Endothelial cell (in vitro differentiated cells): ENCODE measurements at regions not wholly inside any gene's neighbourhood (a gene's known extent, or its start where the extent isn't known, plus 50 kb on each side); places are given as distances from the start of the nearest gene placed in this dataset.

Experiments
- DNase-seq: peaks from one replicate; pipeline ENCODE4 v3.0.0; 2021; ENCODE audit warnings: low spot score
- H3K27ac Mint-ChIP-seq: one replicate; pipeline ENCODE4 v1.8.0; 2021; ENCODE audit warnings: mixed read lengths, inconsistent platforms; ENCODE audit not compliant: unreplicated experiment
- H3K27me3 Mint-ChIP-seq: one replicate; pipeline ENCODE4 v1.8.0; 2021; ENCODE audit warnings: mild to moderate bottlenecking, moderate library complexity, mixed read lengths, inconsistent platforms; ENCODE audit not compliant: unreplicated experiment
- H3K36me3 Mint-ChIP-seq: one replicate; pipeline ENCODE4 v1.8.0; 2021; ENCODE audit warnings: mild to moderate bottlenecking, low read depth, mixed read lengths, inconsistent platforms; ENCODE audit not compliant: unreplicated experiment
- H3K4me1 Mint-ChIP-seq: one replicate; pipeline ENCODE4 v1.8.0; 2021; ENCODE audit warnings: mild to moderate bottlenecking, mixed read lengths, inconsistent platforms; ENCODE audit not compliant: unreplicated experiment
- H3K4me3 Mint-ChIP-seq: one replicate; pipeline ENCODE4 v1.8.0; 2021; ENCODE audit warnings: mild to moderate bottlenecking, mixed read lengths, inconsistent platforms; ENCODE audit not compliant: unreplicated experiment
- H3K9me3 Mint-ChIP-seq: one replicate; pipeline ENCODE4 v1.8.0; 2021; ENCODE audit warnings: mixed read lengths, inconsistent platforms; ENCODE audit not compliant: unreplicated experiment
- CTCF ChIP-seq: fragments of 200-600 bp; sonication (generic); IDR thresholded peaks from one replicate; pipeline ENCODE4 v1.5.0; 2021; ENCODE audit warnings: antibody characterized with exemption; ENCODE audit not compliant: unreplicated experiment

DNA sequence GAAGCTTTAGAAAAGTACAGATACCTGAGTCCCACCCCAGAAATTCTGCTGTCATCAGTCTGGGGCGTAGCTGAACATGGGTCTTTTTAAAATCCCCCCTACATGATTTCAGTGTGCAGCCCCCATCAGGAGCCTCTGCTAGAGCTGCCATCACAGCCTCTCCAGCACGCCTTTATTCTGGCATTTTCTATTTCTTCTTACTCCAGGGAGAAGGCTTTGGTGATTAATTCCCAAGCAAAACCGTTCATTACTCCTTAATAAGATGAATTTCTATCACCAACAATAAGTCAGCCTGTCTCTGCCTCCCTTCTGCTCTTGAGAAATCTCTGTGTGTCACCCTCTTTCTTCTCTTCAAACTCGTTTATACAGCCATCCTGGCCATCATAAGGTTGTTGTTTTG lies 160.3 kb downstream of the KATNAL1 start:
- H3K27ac Mint-ChIP-seq: no peak overlapping the region
- no peak overlapping the region for H3K4me3 Mint-ChIP-seq
- no peaks in the 10 kb centered on the region for H3K36me3 Mint-ChIP-seq
- peaks cover 3% of the 10 kb centered on the region for H3K4me1 Mint-ChIP-seq
- no peak for TF ChIP-seq CTCF
- DNase-seq: no peak
- peaks cover 4% of the 10 kb centered on the region for H3K27me3 Mint-ChIP-seq
- H3K9me3 Mint-ChIP-seq: no peaks in the 10 kb centered on the region

GRCh38 chr13:30145709-30146367 lies 161.5 kb downstream of the KATNAL1 start:
- no peak for TF ChIP-seq CTCF
- Mint-ChIP-seq H3K4me1 (peaks cover 3% of the 10 kb centered on the region), H3K27me3 (peaks cover 4% of the 10 kb centered on the region), H3K4me3 (no peak overlapping the region), H3K36me3 (no peaks in the 10 kb centered on the region), H3K27ac (no peak overlapping the region), H3K9me3 (no peaks in the 10 kb centered on the region)
- no peak for DNase-seq

DNA sequence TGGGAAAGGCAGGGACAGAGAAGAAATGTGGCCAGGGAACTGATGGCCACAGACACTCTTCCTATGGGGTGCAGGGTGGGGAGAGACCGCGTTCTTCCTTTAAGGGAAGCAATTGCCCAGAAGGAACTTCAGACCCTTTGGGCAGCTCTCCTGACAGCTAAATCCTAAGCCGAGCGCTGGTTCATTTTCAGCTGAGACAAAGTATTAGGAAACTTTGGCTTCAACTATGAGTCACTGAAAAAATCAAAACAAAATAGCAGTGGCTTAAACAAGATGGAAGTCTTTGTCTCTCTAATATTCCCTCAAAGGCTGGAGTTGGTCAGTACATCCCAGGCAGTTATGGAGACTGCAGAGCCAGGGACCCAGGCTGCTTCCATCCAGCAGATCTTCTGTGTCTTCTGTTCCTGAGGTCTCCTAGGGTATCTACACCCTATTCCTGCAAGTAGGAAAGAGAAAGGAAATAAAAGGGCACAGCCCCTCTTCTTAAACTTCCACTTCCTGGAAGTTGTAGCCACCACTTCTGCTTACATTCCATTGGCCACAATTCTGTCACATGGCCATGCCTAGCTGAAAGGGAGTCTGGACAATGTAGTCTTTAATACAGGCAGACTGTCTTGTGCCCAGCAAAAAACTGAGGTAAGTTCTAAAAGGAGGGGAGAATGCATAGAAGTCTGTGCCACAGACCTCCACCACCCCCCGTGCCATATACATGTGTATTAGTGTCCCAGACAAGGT lies 163.5 kb downstream of the KATNAL1 start:
- no peak overlapping the region for H3K4me3 Mint-ChIP-seq

GRCh38 chr13:30142486-30143211 lies 164.7 kb downstream of the KATNAL1 start:
- no peak for TF ChIP-seq CTCF
- Mint-ChIP-seq H3K4me1 (peaks cover 6% of the 10 kb centered on the region), H3K9me3 (no peaks in the 10 kb centered on the region), H3K4me3 (no peak overlapping the region), H3K27ac (no peak overlapping the region), H3K36me3 (no peaks in the 10 kb centered on the region), H3K27me3 (peaks cover 4% of the 10 kb centered on the region)
- DNase-seq: no peak

More for the DNA sequence above, 163.5 kb downstream of the KATNAL1 start:
- no peaks in the 10 kb centered on the region for H3K9me3 Mint-ChIP-seq
- no peaks in the 10 kb centered on the region for H3K36me3 Mint-ChIP-seq
- no peak for DNase-seq
- H3K27me3 Mint-ChIP-seq: peaks cover 4% of the 10 kb centered on the region
- no peak for TF ChIP-seq CTCF
- no peak overlapping the region for H3K27ac Mint-ChIP-seq
- H3K4me1 Mint-ChIP-seq: peaks cover 3% of the 10 kb centered on the region
